HEK293T (cell line): ENCODE measurements at regions not wholly inside any gene's neighbourhood (a gene's known extent, or its start where the extent isn't known, plus 50 kb on each side); places are given as distances from the start of the nearest gene placed in this dataset.
A peak's percentile ranks its signal among the peaks of the same experiment; 100 is the strongest.

ENCODE experiments used
- CTCF ChIA-PET: fragments of 350-600 bp; formaldehyde crosslinking; extraction: SDS; loops from one replicate; lab custom pipeline; 2021; ENCODE audit warnings: antibody characterized with exemption, inconsistent platforms; lab: Yijun Ruan, JAX
- POLR2A ChIA-PET: fragments of 350-600 bp; formaldehyde crosslinking; extraction: SDS; loops from one replicate; lab custom pipeline; 2020; ENCODE audit warnings: antibody characterized with exemption, inconsistent platforms; lab: Yijun Ruan, JAX
- DNase-seq: peaks from one replicate; pipeline ENCODE4 v3.0.0; 2012; ENCODE audit warnings: mixed read lengths; ENCODE audit errors: extremely low spot score
- ARNT ChIP-seq: fragments of 450-650 bp; IDR thresholded peaks from 2 replicates; pipeline ENCODE4 v1.6.1; 2017; ENCODE audit warnings: mild to moderate bottlenecking
- BHLHE40 ChIP-seq: fragments of 450-650 bp; IDR thresholded peaks from 2 replicates; pipeline ENCODE4 v1.6.1; 2016; ENCODE audit warnings: mild to moderate bottlenecking, moderate library complexity, borderline replicate concordance
- CTBP1 ChIP-seq: fragments of 450-650 bp; IDR thresholded peaks from 2 replicates; pipeline ENCODE4 v1.6.1; 2016; ENCODE audit warnings: borderline replicate concordance
- ELF4 ChIP-seq: fragments of 450-650 bp; IDR thresholded peaks from 2 replicates; pipeline ENCODE4 v1.6.1; 2017; ENCODE audit warnings: antibody characterized with exemption
- FOXA1 ChIP-seq: fragments of 450-650 bp; IDR thresholded peaks from 2 replicates; pipeline ENCODE4 v1.6.1; 2016; ENCODE audit warnings: mild to moderate bottlenecking
- FOXK2 ChIP-seq: fragments of 450-650 bp; IDR thresholded peaks from 2 replicates; pipeline ENCODE4 v1.6.1; 2016; ENCODE audit warnings: mild to moderate bottlenecking
- FOXM1 ChIP-seq: fragments of 450-650 bp; IDR thresholded peaks from 2 replicates; pipeline ENCODE4 v1.6.1; 2017; ENCODE audit warnings: mild to moderate bottlenecking, borderline replicate concordance
- HDGF ChIP-seq: fragments of 450-650 bp; IDR thresholded peaks from 2 replicates; pipeline ENCODE4 v1.6.1; 2017; ENCODE audit warnings: antibody characterized with exemption, borderline replicate concordance
- L3MBTL2 ChIP-seq: fragments of 450-650 bp; conservative IDR thresholded peaks from 2 replicates; pipeline ENCODE4 v1.6.1; 2016; ENCODE audit warnings: mild to moderate bottlenecking
- LEF1 ChIP-seq: fragments of 450-650 bp; IDR thresholded peaks from 2 replicates; pipeline ENCODE4 v1.6.1; 2017; ENCODE audit warnings: mild to moderate bottlenecking, borderline replicate concordance
- NFRKB ChIP-seq: fragments of 450-650 bp; IDR thresholded peaks from 2 replicates; pipeline ENCODE4 v1.6.1; 2016; ENCODE audit warnings: mild to moderate bottlenecking, moderate library complexity
- SP1 ChIP-seq: fragments of 450-650 bp; IDR thresholded peaks from 2 replicates; pipeline ENCODE4 v1.6.1; 2017
- SUZ12 ChIP-seq: fragments of 450-650 bp; IDR thresholded peaks from 2 replicates; pipeline ENCODE4 v1.6.1; 2016; ENCODE audit warnings: mild to moderate bottlenecking
- TARDBP ChIP-seq: fragments of 450-650 bp; IDR thresholded peaks from 2 replicates; pipeline ENCODE4 v1.6.1; 2016
- ZNF384 ChIP-seq: fragments of 450-650 bp; IDR thresholded peaks from 2 replicates; pipeline ENCODE4 v1.6.1; 2016
- TF ChIP-seq, protein P1 (sequence below): fragments of 450-650 bp; IDR thresholded peaks from 2 replicates; pipeline ENCODE4 v1.6.1; 2016

DNA sequence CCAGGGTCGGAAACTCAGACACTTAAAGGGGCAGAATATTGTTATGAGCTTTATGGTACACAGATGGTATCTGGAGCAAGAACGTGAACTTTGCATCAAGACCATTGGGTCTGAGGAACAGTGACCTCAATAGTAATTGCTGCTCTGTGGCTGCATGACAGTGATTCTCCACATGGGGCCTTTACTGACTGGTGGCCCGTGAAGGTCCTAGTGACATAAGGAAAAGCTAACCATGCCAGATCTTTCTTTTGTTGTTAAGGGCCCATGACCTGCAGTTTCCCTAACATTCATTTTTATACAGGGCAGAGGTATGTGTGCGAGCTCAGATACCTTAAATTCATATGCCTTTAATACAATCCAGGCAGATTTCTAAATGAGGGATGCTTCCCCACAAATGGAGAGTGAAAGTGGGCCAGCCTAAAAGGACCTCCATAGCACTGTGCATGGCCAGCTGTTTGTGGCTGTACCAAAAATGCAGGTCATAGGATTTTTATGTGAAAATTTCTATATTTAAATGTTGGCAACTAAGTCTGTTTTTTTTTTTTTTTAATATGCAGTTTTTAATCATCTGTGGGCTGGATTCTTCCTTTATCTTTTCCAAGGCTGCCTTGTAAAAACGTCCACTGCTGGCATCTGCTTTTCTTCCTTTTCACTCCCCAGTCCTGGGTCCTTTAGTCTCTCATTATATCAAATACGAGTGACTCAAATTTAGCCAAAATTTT, 188.0 kb upstream of the IL12A start:
- ChIA-PET POLR2A (interaction anchor here (0.9 kb wide), 1 partner anchor 35 kb away, joined by 4 read pairs; no protein-coding TSS in a partner anchor), CTCF (interaction anchor here (1.0 kb wide), 1 partner anchor 205 kb away, joined by 3 read pairs; no protein-coding TSS in a partner anchor)
- DNase-seq: no peak
- TF ChIP-seq L3MBTL2 (no peak), LEF1 (no peak)

DNA sequence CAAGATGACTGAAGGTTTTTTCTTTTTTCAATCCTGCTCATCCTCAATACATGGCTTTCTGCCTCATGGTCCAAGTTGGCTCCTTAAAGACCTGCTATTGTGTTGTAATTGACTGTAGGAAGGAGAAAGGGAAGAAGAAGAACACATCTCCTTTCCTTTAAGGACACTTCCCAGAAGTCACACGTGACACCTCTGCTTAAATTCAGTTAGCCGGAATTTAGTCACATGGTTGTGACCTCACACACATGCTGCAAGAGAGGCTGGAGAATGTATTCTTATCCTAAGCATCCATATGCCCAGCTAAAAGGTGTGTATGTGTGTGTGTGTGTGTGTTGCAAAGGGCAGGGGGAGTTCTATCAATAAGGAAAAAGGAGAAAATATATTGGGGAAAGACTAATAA, 185.8 kb upstream of the IL12A start:
- TF ChIP-seq BHLHE40 (no peak), LEF1 (no peak), ARNT (no peak), FOXM1 (no peak), L3MBTL2 (no peak), NFRKB (no peak), FOXA1 (no peak), FOXK2 (no peak), TARDBP (no peak), ZNF384 (no peak), HDGF (no peak), SP1 (no peak), CTBP1 (no peak)
- TF ChIP-seq, protein P1, sequence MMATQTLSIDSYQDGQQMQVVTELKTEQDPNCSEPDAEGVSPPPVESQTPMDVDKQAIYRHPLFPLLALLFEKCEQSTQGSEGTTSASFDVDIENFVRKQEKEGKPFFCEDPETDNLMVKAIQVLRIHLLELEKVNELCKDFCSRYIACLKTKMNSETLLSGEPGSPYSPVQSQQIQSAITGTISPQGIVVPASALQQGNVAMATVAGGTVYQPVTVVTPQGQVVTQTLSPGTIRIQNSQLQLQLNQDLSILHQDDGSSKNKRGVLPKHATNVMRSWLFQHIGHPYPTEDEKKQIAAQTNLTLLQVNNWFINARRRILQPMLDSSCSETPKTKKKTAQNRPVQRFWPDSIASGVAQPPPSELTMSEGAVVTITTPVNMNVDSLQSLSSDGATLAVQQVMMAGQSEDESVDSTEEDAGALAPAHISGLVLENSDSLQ: no peak
- POLR2A ChIA-PET: no interaction called here
- DNase-seq: no peak
- CTCF ChIA-PET: no interaction called here

DNA sequence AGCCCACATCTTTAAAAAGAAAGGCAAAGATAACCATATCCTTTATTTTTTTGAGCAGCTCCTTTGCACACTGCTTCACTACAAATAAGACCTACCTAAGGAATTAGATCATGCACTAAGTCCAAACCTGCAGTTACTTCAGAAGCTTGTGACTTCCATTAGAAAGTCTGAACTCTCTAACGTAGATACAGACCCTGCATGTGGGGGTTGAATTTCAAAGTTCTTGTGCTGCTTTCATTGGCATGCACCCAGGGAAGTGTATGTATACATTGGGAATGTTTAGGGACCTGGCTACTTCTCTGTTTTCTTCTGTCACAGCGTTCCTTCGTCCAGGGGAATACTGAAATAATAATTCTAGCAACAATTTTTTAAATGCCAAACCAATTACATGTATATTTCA, 185.2 kb upstream of the IL12A start:
- CTCF ChIA-PET: interaction anchor here (0.6 kb wide), 1 partner anchor 1161 kb away, joined by 3 read pairs; no protein-coding TSS in a partner anchor
- TF ChIP-seq FOXA1 (no peak), FOXK2 (no peak), ARNT (no peak), ELF4 (no peak), NFRKB (no peak), CTBP1 (no peak), BHLHE40 (no peak), L3MBTL2 (no peak), ZNF384 (no peak), SP1 (no peak), HDGF (no peak), TARDBP (no peak), LEF1 (no peak), SUZ12 (no peak), FOXM1 (no peak)
- TF ChIP-seq, protein P1: no peak
- no peak for DNase-seq
- POLR2A ChIA-PET: interaction anchor here (1.5 kb wide), 1 partner anchor 38 kb away, joined by 3 read pairs; no protein-coding TSS in a partner anchor

DNA sequence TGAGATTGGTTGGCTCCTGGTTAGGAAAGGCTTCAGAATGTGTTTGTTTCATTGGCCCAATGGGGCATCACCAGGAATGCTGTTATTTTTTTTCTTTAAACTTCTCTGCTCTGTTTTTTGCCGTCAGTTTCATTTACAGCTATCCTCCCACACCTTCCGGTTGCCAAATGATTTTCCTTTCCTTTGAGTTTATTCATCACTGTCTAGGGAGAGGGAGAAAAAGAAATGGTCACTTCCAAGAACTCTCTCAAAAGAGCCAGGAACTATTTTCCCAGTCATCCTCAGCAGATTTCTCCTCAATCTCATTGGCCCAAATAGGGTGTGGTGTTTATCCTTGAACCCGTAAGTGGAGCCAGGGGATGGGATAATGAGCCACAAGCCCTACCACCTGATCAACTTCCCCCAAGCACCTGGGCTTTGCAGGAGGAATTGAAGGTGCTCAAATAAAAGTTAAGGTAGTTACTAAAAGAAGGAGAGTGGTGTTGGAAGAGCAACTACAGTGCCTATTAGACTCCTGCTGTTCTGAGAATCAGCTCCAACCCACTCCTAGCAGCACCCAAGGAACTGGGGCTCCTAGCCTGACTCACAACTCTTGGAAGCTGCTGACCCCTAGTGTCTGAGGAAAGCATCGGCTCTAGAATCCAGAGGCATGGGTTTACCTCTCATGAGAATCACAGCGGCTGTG, 183.8 kb upstream of the IL12A start:
- TF ChIP-seq NFRKB (no peak), LEF1 (no peak), HDGF (no peak), BHLHE40 (no peak), ZNF384 (no peak), CTBP1 (no peak), SP1 (no peak), TARDBP (no peak), FOXK2 (no peak), SUZ12 (no peak)
- TF ChIP-seq, protein P1: no peak
- peak; percentile 80 for DNase-seq
- POLR2A ChIA-PET: interaction anchor here (1.1 to 1.5 kb wide), 2 partner anchors 40 to 41 kb away, joined by 3 to 4 read pairs; no protein-coding TSS in a partner anchor
- CTCF ChIA-PET: interaction anchor here (1.0 to 1.6 kb wide), 7 partner anchors 20 to 540 kb away, joined by 3 to 11 read pairs (median 4); no protein-coding TSS in a partner anchor

DNA sequence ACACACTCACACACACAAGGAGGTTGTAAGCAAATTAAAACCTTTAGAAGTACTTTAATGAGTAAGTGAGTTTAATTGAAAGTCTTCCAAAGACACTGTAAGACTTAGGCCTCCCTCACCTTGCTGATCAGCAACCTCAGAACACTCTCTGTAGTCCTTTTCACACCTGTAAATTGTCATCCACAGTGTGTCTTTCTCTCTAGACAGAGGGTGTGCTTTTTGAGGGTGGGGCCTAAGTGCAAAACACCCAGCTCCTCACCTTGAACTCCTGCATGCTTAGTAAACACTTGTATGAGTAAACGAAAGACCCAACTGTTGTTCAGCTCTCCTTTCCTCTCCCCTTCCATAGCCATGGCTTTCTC, 183.2 kb upstream of the IL12A start:
- TF ChIP-seq ELF4 (no peak), NFRKB (no peak), HDGF (no peak), FOXA1 (no peak), ARNT (no peak), CTBP1 (no peak), BHLHE40 (no peak), FOXK2 (no peak), LEF1 (no peak), TARDBP (no peak), FOXM1 (no peak), SUZ12 (no peak), SP1 (no peak)
- TF ChIP-seq, protein P1: no peak
- no peak for DNase-seq
- CTCF ChIA-PET: interaction anchor here (0.6 to 1.6 kb wide), 9 partner anchors 20 to 540 kb away, joined by 3 to 11 read pairs (median 4); no protein-coding TSS in a partner anchor
- POLR2A ChIA-PET: no interaction called here
